NCI-H1417 treated with DMSO at 0.1 percent for 48 hours (cell line): ENCODE measurements at regions not wholly inside any gene's neighbourhood (a gene's known extent, or its start where the extent isn't known, plus 50 kb on each side); places are given as distances from the start of the nearest gene placed in this dataset.

Experiments used
- DNase-seq: peaks from one replicate; lab custom pipeline; 2025; lab: John Stamatoyannopoulos, UW

DNA sequence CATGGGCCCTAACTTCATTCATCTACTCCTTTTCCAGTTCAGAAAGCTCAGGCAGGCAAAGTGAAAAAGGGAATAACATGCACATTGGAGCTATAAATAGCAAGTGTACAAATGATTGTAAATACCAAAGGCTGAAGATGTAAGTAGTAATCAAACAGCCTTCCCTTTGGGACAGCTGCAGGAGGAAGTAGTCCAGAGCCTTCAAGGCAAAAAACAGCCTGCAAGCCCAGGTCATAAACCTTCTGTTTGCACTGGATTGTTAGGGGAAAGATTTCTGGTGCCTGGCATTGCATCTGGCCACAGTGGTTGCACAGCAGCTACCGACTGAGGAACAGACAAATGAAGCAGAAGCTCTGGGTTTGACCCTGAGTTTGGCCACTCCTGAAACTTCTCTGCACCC lies 98.6 kb upstream of the PMFBP1 start:
- DNase-seq: no peak

DNA sequence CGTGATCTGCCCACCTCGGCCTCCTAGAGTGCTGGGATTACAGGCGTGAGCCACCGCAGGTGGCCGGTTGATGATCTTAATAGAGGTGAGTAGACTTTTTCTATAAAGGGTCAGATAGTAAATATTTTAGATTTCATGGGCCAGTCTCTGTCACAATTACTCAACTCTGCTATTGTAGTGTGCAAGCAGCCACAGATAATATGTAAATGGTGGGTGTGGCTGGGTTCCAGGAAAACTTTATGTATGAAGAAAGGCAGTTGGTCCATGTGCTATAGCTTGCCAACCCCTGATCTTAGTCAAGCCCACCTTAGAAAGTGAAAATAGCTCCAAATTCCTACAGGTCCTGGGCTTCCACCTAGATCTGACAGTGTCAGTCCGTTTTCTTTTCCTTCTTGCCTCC lies 94.9 kb upstream of the PMFBP1 start:
- DNase-seq: no peak

DNA sequence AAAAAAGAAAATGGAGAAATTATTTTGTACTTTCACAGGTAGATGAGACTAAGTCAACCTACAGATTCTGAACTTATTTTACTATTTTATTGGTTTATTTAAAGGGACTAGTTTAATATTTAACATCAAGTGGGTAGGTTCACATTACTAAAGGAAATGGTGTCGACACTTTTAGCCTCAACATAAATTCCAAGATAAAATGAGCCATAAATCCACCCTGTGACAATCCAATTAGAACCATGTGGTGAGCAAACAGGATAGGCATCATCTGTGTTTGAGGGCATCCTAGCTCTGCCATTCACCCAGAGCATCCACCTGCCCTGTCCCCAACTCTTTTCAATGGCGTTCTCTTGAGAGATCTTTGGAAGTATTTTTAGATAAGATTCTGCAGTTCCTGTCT lies 92.8 kb upstream of the PMFBP1 start:
- no peak for DNase-seq

DNA sequence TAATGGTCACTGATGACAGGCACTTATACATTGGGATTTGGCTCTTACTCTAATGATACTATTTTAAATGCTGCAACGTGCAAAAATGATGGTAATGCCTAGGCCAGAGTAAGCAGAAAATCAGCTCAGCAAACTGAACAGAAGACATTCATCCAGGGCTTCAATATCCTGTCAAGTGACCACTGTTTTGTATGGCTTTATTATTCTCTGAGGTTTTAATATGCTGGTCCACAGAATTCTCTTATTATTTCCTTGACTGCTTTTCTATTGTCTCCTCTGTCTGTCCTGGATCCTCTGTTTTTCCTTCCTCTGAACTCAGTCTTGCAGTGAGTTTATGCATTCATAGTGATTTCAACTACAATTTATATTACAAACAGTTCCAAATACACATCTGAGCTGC lies 90.8 kb upstream of the PMFBP1 start:
- no peak for DNase-seq

DNA sequence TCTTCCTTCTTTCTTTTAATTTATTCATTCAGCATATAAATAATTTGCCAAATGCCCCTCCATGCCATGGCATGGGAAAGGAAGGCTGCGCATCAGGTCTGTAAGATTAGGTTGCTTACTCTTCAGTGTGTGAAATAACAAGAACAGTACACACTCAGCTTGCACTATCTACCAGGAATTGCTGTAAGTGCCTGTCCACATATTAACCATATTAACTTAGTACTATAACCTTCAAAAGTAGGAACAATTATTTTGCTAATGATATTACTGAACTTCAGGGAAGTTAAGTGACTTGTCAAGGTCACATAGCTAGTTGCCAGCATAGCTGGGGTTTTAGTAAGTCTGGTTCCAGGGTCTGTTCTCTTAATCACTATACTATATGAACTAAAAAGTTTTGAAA lies 89.2 kb upstream of the PMFBP1 start:
- DNase-seq: no peak

DNA sequence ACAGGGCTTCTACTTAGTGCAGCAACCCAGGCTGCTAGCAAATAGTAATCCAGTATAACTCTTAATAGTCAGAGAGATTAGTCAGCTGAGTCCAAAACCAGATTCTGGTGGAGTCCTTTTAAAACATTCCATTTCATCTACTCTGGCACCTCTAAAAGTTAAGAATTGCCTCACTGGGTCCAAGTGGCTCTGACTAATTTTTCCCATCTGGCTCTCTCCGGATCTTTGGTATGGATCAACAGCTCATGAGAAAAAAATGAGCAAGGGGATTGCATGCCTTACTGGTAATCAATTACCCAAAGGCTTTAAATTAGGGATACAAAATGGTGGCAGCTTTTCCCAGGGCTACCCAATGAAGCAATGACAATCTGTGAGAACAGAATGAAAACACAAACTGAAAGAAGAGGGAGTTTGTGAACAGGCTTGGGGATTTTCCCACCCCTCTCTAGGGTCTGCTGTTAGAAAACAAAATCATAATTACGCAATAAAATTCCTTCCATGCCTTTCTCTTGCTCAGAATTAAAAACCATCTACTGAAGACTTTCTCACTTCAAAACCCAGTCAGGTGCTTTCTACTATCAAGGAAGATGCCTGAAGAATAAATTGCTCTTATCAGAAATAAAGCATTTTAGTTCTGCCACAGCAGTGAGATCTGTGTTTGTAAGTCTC lies 84.6 kb upstream of the PMFBP1 start:
- DNase-seq: no peak

DNA sequence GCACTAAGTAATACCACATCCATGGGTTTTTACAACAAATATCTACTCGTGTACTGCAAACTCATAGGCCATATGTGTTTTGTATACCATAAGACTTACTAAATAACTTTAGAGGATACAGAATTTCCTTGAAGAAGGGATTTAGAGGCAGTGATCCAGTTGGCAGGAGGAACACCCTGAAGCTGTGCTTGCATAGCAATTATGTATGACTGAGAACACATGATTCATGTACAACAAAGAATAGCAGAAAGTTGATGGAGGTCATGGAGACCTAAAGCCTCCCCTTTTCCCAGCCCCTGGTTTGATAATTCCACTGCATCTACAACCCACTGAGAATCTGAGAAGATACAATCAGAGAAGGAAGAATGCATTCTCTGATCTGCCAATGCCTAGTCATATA lies 83.8 kb upstream of the PMFBP1 start:
- no peak for DNase-seq

DNA sequence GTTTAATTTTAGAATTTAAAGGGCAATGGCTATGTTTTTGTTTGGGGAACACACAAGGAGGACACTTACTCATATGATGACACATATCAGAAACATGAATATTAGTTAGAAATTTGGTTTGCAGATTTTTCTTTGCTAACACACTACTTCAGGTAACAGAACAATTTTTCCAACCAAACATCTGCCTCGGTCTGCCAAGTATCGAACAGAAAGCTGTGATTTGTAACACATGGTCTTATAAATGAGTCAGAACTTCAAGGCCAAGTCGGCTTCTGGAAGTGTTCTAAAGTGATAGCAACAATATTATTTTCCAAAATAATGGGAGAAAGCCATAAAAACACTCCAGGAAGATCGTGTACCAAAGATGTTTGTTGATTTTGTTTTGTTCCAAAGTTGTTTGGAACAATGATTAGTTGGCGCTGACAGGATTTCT lies 75.9 kb upstream of the PMFBP1 start:
- no peak for DNase-seq

DNA sequence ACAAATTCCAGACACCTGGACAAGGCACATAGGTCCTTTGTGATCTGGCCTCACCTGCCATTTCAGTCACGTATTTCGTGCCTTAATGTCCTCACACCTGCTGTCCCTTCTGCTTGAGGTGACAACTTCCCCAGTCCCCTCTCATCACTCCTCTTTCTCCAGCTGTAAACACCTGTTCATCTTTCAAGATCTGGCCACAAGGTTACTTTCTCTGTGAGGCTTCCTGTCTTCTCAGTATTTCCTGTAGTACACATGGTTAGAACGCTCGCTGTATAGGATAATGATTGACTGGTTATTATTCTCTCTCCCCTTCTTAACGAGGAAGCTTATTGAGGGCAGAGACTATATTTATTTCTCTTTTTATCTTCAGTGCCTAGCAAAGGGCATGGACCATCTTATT lies 74.5 kb upstream of the PMFBP1 start:
- no peak for DNase-seq

DNA sequence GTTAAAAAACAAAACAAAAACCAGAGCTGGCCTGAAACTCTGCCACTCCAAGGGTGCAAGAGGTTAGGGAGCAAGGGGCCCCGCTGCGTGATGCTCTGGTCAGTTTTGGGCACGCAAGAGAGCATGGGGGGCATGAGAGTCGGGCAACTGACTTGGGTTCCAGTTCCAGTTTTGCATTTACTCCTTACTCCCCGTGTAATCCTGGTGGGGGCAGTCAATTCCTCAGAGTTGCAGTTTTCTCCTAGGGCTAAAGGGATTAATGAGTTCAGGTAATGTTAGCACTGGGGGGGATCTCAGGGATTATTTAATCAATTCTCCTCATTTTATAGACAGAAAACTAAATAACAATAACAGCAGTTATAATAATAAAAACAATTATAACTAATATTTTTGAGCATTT lies 72.9 kb upstream of the PMFBP1 start:
- DNase-seq: no peak

DNA sequence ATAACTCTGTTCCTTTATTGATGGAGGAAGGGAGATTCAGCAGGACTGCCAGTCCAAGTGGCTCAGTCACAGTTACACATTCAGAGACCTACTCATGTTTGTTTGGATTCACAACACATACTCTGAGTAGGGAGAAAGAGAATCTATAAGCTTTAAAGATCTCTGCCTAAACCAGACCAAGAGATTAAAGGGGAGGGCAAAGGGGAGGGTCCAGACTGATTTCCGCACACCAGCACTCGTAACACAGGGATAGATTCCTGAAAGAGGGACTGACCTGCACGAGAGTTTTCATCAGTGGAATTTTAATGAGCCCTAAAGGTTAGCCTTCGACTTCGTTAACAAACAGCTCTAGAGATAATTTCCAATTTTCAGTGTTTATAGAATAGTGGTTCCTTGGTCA lies 71.7 kb upstream of the PMFBP1 start:
- DNase-seq: no peak

DNA sequence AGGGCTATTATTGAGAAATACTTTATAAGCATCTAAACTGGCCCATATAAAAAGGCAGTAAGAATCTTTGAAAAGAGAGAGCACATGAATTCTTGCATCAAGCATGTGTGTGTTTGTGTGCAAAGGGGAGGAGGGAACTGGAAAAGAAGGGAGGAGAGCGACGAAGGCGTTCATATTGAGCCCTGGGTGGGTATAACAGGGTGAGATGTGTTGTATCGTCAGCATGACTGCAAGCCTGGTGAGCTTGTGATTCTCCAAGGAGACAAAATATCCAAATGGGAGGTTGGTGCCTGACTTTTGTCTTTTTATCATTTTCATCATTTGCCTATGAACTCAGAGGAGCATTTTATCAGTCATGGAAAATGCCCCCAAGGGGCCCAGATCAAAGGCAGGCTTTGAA lies 70.8 kb upstream of the PMFBP1 start:
- no peak for DNase-seq

DNA sequence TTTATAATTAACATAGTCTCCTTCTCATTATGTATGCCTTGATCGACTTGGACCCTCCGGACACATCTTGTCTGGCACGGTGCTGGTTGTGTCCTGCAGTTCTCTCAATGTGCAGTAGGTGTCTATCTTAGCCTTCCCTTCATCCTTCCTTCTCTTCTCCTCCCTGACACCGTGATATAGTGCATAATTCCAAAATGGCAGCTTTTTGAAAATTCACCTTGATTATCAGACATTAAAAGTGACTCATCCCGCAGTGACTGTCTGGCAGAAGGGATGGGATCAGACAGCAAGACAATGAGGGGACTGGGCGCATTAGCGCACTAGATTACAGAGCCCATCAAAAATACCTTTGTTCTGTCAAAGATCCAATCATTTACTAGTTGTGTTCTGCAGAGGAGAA lies 70.0 kb upstream of the PMFBP1 start:
- no peak for DNase-seq

DNA sequence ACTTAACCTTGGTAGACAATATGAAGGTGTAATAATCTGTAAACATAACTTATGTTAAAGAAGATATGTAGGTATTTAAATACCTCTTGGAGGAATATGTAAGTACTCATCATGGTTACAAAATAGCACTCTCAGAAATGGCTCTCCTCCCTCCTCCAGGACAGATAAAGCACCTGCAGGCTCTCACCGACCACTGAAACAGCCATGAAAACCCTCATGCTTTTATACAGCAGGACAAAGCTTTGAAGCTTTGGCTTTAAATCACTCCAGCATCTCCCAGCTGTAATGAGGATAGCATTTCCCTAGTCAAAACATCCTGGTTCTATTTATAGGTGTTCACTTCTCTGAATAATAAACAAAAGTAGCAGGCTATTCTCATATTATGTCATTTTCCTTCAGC lies 69.1 kb upstream of the PMFBP1 start:
- no peak for DNase-seq

DNA sequence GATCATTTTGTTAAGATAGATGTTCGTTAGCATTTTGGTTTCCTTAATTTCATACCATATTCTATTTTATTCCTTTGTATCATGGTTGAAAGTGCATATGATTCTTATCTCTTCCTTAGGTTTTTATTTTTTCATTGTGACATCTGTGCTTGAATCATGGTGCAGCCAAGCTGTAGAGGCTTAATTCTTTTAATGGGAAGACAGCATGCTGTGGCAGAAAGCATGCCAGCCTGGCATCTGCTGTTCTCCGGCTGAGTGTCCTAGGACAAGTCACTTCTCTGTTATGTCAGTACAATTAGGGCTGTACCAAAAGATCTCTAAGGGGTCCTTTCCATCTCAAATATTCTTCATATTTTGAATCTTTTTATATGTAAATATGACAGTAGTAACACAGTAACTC lies 68.5 kb upstream of the PMFBP1 start:
- DNase-seq: no peak

DNA sequence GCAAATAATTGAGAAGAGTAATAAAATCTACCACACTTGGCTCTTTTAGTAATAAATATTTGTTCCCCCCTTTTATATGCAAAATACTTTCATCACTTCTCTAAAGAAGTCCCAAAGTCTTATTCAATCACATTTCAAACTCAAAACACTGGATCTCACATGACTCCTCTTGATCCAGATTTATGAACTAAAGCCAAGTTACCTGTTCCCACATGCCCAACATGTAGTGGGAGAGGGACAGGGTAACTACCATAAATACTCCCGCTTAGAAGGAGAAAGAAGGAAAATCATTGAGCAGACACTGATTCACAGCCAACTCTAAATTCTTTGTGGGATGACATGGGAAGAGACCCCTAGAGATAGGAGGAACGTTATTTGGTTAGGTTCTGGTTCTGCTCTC lies 64.9 kb upstream of the PMFBP1 start:
- DNase-seq: no peak

DNA sequence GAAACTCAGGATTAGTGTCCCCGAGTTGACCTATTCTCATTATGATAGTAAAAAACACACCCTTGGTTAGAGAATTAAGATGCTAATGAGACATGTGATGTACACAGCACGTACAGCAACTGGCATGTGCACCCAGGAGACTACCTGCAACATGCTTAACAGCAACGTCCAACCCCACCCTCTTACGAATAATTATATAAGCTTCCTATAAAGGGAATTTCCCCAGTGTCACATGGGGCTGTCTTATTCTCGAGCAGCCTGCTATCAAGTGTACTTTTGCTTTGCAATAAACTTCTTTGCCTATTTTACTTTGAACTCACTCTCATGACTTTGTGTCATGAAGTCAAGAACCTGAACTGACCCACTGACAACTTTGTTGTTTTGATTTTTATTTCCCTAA lies 62.4 kb upstream of the PMFBP1 start:
- DNase-seq: no peak

DNA sequence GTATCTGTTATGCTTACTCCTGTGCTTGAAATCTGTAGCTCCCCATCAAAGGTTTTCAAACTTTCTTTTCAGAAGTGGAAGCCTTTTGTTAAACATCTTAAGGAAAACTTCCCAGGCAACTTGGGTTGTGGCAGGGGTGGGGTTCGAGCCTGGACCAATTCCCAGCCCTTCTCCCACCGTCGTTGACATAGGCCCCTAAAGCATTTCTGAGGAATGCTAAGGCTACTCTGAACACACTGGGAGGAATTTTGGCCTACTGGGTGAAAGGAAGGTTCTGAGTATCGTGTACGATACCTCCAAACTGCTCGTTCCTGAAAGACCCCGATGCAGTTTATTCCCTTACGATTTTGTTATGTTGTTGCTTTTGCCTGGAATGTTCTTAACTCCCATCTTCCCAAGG lies 56.1 kb upstream of the PMFBP1 start:
- DNase-seq: no peak

DNA sequence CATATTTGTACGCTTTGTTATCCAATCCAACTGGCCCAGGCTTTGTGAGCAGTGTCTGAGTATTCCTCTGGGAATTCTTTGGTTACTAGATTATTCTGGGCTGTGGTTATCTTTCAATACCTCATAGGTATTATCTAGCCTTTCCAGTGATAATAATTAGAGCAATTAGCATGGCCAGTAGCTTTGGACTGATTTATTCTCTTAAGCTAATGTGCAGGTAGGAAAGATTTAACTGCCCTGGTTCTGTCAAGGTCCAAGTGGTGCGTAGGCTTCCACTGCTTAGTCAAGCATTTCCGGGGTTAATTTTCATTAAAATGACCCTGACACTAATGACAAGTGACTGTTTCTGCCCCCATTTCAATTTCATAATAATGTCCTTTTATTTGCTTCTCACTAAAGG lies 54.2 kb upstream of the PMFBP1 start:
- no peak for DNase-seq

DNA sequence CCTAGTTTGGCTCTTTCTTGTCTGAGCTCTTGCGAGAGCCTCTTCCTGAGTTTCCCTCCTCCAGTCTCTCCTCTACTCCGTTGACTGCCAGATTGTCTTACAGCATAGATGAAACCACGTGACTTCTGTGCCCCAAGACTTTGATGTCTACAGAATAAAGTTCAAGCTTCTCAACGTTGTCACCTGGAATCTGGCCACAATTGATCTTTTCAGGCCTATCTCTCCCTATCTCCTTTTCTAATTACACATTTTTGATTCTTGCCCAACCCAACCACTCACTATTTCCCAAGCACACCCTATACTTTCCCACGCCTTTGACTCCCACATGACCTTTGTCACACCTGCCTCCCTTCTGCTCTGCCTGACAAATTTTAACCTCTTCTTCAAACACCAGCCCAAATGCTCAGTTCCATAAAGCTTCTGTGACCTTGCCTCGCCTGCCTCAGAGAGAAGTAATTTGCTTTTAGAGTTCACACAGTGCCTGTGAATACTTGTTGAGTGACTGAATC lies 52.4 kb upstream of the PMFBP1 start:
- DNase-seq: no peak

DNA sequence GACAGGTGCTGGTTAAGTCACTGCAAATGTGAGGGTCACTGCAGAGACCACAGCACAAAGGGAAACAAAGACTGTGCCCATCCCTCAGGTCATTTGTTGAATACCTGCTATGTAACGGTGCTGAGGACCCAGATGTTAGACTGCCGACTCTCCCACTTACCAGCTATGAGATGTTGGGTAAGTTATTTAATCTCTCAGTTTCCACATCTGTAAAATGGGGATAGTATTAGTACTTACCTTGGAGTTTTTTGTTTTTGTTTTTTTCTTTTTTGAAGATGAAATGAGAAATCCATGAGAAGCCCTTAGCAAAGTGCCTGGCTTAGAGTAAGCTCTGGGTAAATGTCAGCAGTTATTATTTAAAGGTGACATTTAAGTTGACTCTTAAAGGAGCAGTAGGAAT lies 50.5 kb upstream of the PMFBP1 start:
- DNase-seq: no peak
